ENCODE measurements at regions not wholly inside any gene's neighbourhood (a gene's known extent, or its start where the extent isn't known, plus 50 kb on each side); places are given as distances from the start of the nearest gene placed in this dataset.

GRCh38 chr3:116806351-116806750 is 96.8 kb downstream of the TUSC7 start:
- TF ChIP-seq CTCF (conservative IDR thresholded peaks at IDR 0.05): no peak
- no peak overlapping the region for H3K27ac Mint-ChIP-seq
- no peak overlapping the region for H3K4me3 Mint-ChIP-seq
- DNase-seq (ENCODE audit: extremely low spot score, unreplicated experiment): no peak
- no peaks in the 10 kb centered on the region for H3K4me1 Mint-ChIP-seq (ENCODE audit: unreplicated experiment)
- no peaks in the 10 kb centered on the region for H3K27me3 Mint-ChIP-seq
- H3K9me3 Mint-ChIP-seq: peaks cover 5% of the 10 kb centered on the region
- H3K36me3 Mint-ChIP-seq: no peaks in the 10 kb centered on the region

GRCh38 chr3:116808725-116809124 is 99.1 kb downstream of the TUSC7 start:
- H3K27me3 Mint-ChIP-seq: no peaks in the 10 kb centered on the region
- H3K4me3 Mint-ChIP-seq: no peak overlapping the region
- no peaks in the 10 kb centered on the region for H3K36me3 Mint-ChIP-seq
- H3K27ac Mint-ChIP-seq: no peak overlapping the region
- no peak for DNase-seq (ENCODE audit: extremely low spot score, unreplicated experiment)
- H3K9me3 Mint-ChIP-seq: peaks cover 5% of the 10 kb centered on the region
- TF ChIP-seq CTCF (conservative IDR thresholded peaks at IDR 0.05): no peak
- H3K4me1 Mint-ChIP-seq (ENCODE audit: unreplicated experiment): no peaks in the 10 kb centered on the region

- Mint-ChIP-seq H3K27ac (no peak overlapping the region), H3K4me1 (ENCODE audit: unreplicated experiment) (no peaks in the 10 kb centered on the region), H3K27me3 (no peaks in the 10 kb centered on the region), H3K4me3 (no peak overlapping the region), H3K9me3 (peaks cover 5% of the 10 kb centered on the region), H3K36me3 (no peaks in the 10 kb centered on the region)
- TF ChIP-seq CTCF (conservative IDR thresholded peaks at IDR 0.05): no peak
- DNase-seq (ENCODE audit: extremely low spot score, unreplicated experiment): no peak
These were observed 99.6 kb downstream of the TUSC7 start for GRCh38 chr3:116809208-116809607.

- Mint-ChIP-seq H3K4me1 (ENCODE audit: unreplicated experiment) (peaks cover 10% of the 10 kb centered on the region), H3K36me3 (no peaks in the 10 kb centered on the region), H3K4me3 (no peak overlapping the region), H3K27ac (no peak overlapping the region), H3K27me3 (no peaks in the 10 kb centered on the region), H3K9me3 (peaks cover 3% of the 10 kb centered on the region)
- no peak for TF ChIP-seq CTCF (conservative IDR thresholded peaks at IDR 0.05)
- no peak for DNase-seq (ENCODE audit: extremely low spot score, unreplicated experiment)
These were observed 102.2 kb downstream of the TUSC7 start for GRCh38 chr3:116811754-116812153.

- H3K9me3 Mint-ChIP-seq: no peaks in the 10 kb centered on the region
- H3K27me3 Mint-ChIP-seq: no peaks in the 10 kb centered on the region
- no peak overlapping the region for H3K4me3 Mint-ChIP-seq
- no peak for DNase-seq (ENCODE audit: extremely low spot score, unreplicated experiment)
- TF ChIP-seq CTCF (conservative IDR thresholded peaks at IDR 0.05): no peak
- H3K27ac Mint-ChIP-seq: no peak overlapping the region
- H3K4me1 Mint-ChIP-seq (ENCODE audit: unreplicated experiment): peaks cover 10% of the 10 kb centered on the region
- H3K36me3 Mint-ChIP-seq: no peaks in the 10 kb centered on the region
These were observed 103.4 kb downstream of the TUSC7 start for GRCh38 chr3:116812949-116813348.

- DNase-seq (ENCODE audit: extremely low spot score, unreplicated experiment): no peak
- Mint-ChIP-seq H3K9me3 (no peaks in the 10 kb centered on the region), H3K4me3 (no peak overlapping the region), H3K4me1 (ENCODE audit: unreplicated experiment) (peaks cover 10% of the 10 kb centered on the region), H3K27ac (no peak overlapping the region), H3K36me3 (no peaks in the 10 kb centered on the region), H3K27me3 (no peaks in the 10 kb centered on the region)
- TF ChIP-seq CTCF (conservative IDR thresholded peaks at IDR 0.05): no peak
These were observed 105.7 kb downstream of the TUSC7 start for GRCh38 chr3:116815321-116815720.

All from type B pancreatic cell (in vitro differentiated cells).